ENCODE measurements at regions not wholly inside any gene's neighbourhood (a gene's known extent, or its start where the extent isn't known, plus 50 kb on each side); places are given as distances from the start of the nearest gene placed in this dataset.
A peak's percentile ranks its signal among the peaks of the same experiment; 100 is the strongest.
"Not testable (repeated sequence)": the region's sequence is repeated elsewhere in the genome, so short reads cannot be mapped to it uniquely, and the experiment has no call there.

- no peak for DNase-seq (ENCODE audit: low read depth in 4 of 4, low spot score in 2 of 4)
These were observed 76.7 kb upstream of the CAPRIN1 start for GRCh38 chr11:33974804-33975203.

- DNase-seq (ENCODE audit: low read depth in 4 of 4, low spot score in 2 of 4): not testable (repeated sequence)
These were observed 79.7 kb upstream of the LMO2 start for GRCh38 chr11:33971530-33971929.

DNA sequence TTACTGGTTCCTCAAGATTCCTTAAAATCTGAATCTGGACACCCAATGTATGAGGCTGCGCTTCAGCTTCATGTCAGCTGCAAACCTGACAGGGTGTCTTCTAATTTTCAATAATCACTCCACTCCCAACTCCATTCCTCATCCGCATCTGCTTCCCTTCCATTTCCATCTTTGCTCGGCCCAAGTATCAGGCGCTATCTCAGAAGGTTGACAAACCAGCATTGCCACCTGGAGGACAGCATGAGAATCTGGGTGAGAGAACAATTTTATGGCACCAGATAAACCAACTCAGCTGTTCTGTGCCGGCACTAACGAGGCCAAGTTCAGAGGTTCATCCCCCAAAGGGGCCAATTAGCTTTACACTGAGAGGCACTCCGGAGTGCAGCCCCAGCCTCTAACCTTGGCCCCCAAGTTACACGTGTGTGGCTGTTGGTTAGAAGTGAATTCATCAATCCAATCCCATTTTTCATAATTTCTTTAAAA is 79.1 kb upstream of the LMO2 start:
- peak in 1 of 4 donors; percentile 61 for DNase-seq (ENCODE audit: low read depth in 4 of 4, low spot score in 2 of 4)

DNA sequence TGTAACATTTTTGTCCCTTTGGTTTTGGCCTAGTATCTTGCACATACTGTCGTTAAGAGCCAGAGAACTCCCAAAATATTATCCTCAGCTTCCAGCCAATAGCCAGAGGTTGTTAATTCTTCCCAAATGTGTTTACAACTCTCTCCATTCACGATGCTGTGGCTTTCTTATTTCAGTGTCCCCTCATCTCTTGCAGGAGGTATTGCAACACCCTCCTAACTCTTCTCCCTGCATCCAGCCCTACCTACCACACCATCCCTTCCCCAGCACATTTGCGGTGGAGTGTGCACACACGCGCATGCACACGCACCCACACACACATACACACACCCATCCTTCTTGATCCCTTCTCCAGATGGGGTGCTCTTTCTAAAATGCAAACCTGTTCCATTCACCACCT is 75.6 kb upstream of the LMO2 start:
- DNase-seq (ENCODE audit: low read depth in 4 of 4, low spot score in 2 of 4): no peak

DNA sequence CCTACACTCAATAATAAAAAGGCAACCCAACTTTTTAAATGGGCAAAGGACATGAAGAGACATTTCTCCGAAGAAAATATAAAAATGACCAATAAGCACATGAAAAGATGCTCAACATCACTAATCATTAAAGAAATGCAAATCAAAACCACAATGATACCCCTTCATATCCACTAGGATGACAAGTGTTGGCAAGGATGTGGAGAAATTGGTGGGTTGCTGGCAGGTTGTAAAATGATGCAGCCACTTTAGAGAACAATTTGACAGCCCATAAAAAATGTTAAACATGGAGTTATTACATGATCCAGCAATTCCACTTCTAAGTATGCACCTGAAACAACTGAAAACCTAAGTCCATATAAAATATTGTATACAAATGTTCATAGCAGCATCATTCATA is 73.2 kb upstream of the LMO2 start:
- no peak for DNase-seq (ENCODE audit: low read depth in 4 of 4, low spot score in 2 of 4)

- no peak for DNase-seq (ENCODE audit: low read depth in 4 of 4, low spot score in 2 of 4)
These were observed 68.1 kb upstream of the LMO2 start for GRCh38 chr11:33959855-33960400.

DNA sequence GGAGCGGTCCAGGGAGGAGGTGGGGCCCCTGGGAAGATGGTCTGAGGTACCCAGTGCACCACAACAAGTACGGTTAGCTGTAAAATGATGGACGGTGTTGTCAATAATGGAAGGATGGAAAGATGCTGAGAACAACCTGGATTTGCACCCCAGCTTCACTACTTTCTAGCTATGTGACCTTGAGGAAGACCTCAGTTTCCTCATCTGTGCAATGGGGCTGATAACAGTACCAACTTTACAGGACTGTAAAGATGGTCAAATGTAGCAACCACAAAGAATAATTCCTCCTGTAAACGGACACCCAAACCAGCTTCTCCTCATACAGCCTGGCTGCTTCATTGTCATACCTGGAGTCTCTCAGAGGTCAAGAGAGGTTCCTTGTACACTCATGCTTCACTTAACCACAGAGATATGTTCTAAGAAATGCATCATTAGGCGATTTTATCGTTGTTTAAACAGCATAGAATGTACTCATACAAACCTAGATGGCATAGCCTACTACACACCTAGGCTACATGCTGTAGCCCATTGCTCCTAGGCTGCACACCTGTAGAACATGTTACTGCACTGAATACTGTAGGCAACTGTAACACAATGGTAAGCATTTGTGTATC is 65.5 kb upstream of the LMO2 start:
- no peak for DNase-seq (ENCODE audit: low read depth in 4 of 4, low spot score in 2 of 4)

- no peak for DNase-seq (ENCODE audit: low read depth in 4 of 4, low spot score in 2 of 4)
These were observed 64.7 kb upstream of the LMO2 start for GRCh38 chr11:33956611-33957010.

GRCh38 chr11:33953289-33953688 is 61.4 kb upstream of the LMO2 start:
- DNase-seq (ENCODE audit: low read depth in 4 of 4, low spot score in 2 of 4): no peak

GRCh38 chr11:33952805-33953204 is 60.9 kb upstream of the LMO2 start:
- DNase-seq (ENCODE audit: low read depth in 4 of 4, low spot score in 2 of 4): no peak

GRCh38 chr11:33949252-33949913 is 57.5 kb upstream of the LMO2 start:
- no peak for DNase-seq (ENCODE audit: low read depth in 4 of 4, low spot score in 2 of 4)

- no peak for DNase-seq (ENCODE audit: low read depth in 4 of 4, low spot score in 2 of 4)
These were observed 56.6 kb upstream of the LMO2 start for GRCh38 chr11:33948494-33948893.

GRCh38 chr11:33947918-33948317 is 56.0 kb upstream of the LMO2 start:
- not testable (repeated sequence) for DNase-seq (ENCODE audit: low read depth in 4 of 4, low spot score in 2 of 4)

DNA sequence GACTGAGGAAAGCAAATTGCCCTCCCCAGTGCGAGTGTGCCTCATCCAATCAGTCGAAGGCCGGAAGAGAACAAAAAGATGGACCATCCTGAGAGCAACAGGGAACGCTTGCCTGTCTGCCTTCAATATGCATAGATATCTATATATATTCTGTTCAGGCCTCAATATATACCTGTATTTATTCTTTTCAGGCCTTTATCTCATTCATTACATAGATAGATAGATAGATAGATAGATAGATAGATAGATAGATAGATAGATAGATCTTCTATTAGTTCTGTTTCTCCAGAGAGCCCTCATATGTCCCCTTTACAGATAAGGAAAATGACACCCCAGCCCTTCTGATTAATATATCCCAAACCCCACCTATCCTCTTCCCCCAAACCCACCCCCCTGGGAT is 55.1 kb upstream of the LMO2 start:
- no peak for DNase-seq (ENCODE audit: low read depth in 4 of 4, low spot score in 2 of 4)

DNA sequence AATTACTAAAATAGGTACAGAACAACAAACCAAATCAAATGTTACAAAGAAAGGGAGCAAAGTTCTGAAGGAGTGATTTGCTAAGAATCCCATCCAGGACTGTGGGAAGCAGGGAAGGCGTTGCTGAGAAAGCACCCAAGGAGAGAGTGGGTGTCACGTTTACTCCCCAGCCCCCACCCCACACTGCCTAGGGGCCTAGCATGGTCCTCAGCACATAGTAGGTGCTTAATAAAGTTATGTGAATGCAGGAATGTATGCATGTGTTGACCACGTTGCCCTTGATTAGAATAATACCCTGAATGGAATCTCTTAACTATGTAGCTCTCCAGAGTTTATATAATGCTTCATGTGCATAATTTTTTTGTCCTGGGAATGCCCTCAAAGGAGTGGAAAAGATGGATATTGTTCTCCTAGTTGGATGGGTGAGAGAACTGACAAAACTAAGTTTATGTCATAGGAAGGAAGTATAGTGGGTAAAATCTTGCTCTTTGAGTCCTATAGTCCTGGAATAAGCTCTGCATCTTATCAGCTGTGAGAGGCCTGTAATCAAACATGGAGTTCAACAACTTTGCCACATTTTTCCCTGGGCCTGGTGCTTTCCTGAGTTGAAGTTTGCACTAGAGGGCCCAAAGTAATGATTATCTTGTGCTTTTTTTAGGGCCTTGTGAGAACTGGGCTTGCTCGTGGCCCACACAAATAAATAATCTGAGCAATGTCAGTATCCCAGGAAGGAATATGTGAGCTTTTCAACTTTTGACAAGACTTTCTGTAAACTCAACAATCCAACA is 53.8 kb upstream of the LMO2 start:
- DNase-seq (ENCODE audit: low read depth in 4 of 4, low spot score in 2 of 4): no peak

DNA sequence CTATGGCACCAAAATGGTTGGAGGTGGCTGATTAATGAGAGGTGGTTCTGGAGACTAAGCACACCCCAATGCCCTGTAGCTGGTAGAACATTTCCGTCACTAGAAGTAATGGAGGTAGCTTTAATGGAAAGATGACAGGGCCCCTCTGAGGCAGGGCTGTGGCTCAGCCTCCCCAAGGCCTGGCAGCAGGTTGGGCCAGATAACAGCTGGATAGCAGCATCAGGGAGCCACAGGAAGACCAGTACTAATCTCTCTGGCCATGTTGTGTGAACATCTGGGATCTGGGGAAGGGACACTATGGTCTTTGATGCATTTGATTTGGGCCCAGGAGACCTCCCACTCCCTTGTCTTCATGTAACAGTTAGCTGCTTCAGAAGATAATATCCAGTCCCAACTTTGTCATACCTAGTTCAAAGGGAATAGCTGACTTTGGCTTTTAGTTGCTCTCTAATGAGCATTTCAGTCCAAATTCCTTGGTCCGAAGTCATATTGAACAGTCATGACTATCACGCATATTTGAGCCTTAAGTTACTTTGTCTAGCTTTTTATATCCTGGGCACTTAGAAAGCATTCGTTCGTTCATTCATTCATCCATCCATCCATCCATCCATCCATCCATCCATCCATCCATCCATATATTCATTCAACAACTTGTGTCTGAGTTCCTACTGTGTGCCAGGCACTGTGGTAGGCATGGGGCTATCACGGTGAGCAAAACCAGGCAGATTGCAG is 53.0 kb upstream of the LMO2 start:
- no peak for DNase-seq (ENCODE audit: low read depth in 4 of 4, low spot score in 2 of 4)

DNA sequence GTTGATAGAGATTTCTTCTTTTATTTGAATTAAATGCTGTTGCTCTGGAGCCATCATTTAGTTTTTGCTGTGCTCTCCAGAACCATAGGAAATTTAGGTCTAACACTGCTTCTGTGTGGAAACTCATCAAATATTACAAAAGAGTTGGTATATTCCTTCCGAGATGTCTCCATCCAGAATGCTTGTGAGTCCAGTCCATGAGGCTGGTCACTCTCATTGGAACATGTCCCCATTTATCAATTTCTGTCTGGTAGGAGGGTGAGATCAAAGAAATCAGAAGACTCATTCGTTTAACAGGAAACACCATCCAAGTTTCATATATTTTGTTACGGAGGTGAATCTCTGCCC is 52.4 kb upstream of the LMO2 start:
- no peak for DNase-seq (ENCODE audit: low read depth in 4 of 4, low spot score in 2 of 4)

GRCh38 chr11:33942954-33943353 is 51.1 kb upstream of the LMO2 start:
- no peak for DNase-seq (ENCODE audit: low read depth in 4 of 4, low spot score in 2 of 4)

DNA sequence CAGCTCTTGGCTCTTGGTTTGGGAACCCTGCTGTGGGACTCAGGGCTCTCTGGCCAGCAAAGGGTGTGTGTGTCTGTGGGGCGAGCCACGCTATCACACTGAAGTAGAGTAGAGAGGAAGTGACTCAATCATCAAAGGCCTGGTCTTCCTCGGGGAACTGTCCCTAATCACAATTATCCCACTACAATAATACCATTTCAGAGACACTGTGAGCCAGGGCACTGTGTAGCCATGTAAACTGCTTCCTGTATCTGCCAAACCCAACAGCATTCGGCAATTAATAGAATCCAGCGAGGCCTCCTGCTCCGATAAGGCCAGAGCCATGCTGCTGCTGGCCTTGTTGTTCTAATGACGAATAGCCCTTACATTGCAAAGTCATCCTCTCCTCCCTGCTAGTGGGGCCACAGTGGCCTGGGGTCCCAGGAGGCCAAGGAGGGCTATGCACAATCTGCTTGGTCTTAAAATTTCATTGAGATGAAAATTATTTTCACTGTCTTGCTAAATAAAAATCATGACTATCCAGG is 49.8 kb upstream of the LMO2 start:
- DNase-seq (ENCODE audit: low read depth in 4 of 4, low spot score in 2 of 4): no peak
